Vagina (tissue), 2 donors: ENCODE measurements at regions not wholly inside any gene's neighbourhood (a gene's known extent, or its start where the extent isn't known, plus 50 kb on each side); places are given as distances from the start of the nearest gene placed in this dataset.

Source experiments
- DNase-seq, 2 donors: peaks; one replicate each; pipeline ENCODE4 v3.0.0-alpha.2; 2017; ENCODE audit errors: extremely low spot score in 2 of 2
- H3K27ac ChIP-seq: fragments of 200-600 bp; sonication (generic); one replicate; pipeline ENCODE4 v1.5.1; 2019
- H3K27me3 ChIP-seq: fragments of 200-600 bp; sonication (generic); one replicate; pipeline ENCODE4 v1.5.1; 2019
- H3K36me3 ChIP-seq, 2 donors: fragments of 200-600 bp; sonication (generic); one replicate each; pipeline ENCODE4 v1.5.1; 2017 to 2019
- H3K4me1 ChIP-seq: fragments of 200-600 bp; sonication (generic); one replicate; pipeline ENCODE4 v1.5.1; 2019
- H3K4me3 ChIP-seq, 2 donors: fragments of 200-600 bp; sonication (generic); 1 replicate in 1 of 2; 2 replicates in 1 of 2; pipeline ENCODE4 v1.5.1; 2016 to 2019
- H3K9me3 ChIP-seq: fragments of 200-600 bp; sonication (generic); one replicate; pipeline ENCODE4 v1.5.1; 2019
- POLR2A ChIP-seq, 2 donors: fragments of 450-650 bp; IDR thresholded peaks; one replicate each; pipeline ENCODE4 v1.6.1; 2017; ENCODE audit warnings: antibody characterized with exemption in 2 of 2, mild to moderate bottlenecking in 2 of 2, moderate library complexity in 2 of 2
- POLR2AphosphoS5 ChIP-seq, 2 donors: sonication (generic); formaldehyde crosslinking; IDR thresholded peaks; one replicate each; pipeline ENCODE4 v1.9.0; 2017; ENCODE audit warnings: antibody characterized with exemption in 2 of 2, mild to moderate bottlenecking in 2 of 2, low read depth in 1 of 2; ENCODE audit not compliant: insufficient read depth in 1 of 2
- intact Hi-C: fragments of 100-400 bp; cut with DNase I; formaldehyde crosslinking; loops from one replicate; pipeline ENCODE4 v1.15.1; 2023
- TF ChIP-seq, protein P1 (sequence below), 3 experiments: fragments of 450-650 bp in 2 of 3; fragments of 200-600 bp in 1 of 3; sonication (generic) in 1 of 3; IDR thresholded peaks; one replicate each; pipeline ENCODE4 v1.5.1; 2017 to 2019; ENCODE audit warnings: antibody characterized with exemption in 3 of 3, mild to moderate bottlenecking in 2 of 3, moderate library complexity in 2 of 3

GRCh38 chr5:6302684-6303083 lies 75.7 kb downstream of the MED10 start:
- H3K4me1 ChIP-seq: no peaks in the 10 kb centered on the region
- intact Hi-C loops: no loop called here
- DNase-seq: no peak

GRCh38 chr5:6302075-6302474 lies 76.3 kb downstream of the MED10 start:
- H3K36me3 ChIP-seq: no peaks in the 10 kb centered on the region
- intact Hi-C loops: no loop called here
- no peaks in the 10 kb centered on the region for H3K27me3 ChIP-seq
- no peaks in the 10 kb centered on the region for H3K9me3 ChIP-seq
- H3K4me3 ChIP-seq: no peak overlapping the region
- no peak overlapping the region for H3K27ac ChIP-seq
- no peaks in the 10 kb centered on the region for H3K4me1 ChIP-seq
- no peak for DNase-seq
- TF ChIP-seq POLR2A (IDR thresholded peaks at IDR 0.05) (no peak), POLR2AphosphoS5 (IDR thresholded peaks at IDR 0.05; ENCODE audit: insufficient read depth in 1 of 2, low read depth in 1 of 2) (no peak)
- TF ChIP-seq, protein P1, sequence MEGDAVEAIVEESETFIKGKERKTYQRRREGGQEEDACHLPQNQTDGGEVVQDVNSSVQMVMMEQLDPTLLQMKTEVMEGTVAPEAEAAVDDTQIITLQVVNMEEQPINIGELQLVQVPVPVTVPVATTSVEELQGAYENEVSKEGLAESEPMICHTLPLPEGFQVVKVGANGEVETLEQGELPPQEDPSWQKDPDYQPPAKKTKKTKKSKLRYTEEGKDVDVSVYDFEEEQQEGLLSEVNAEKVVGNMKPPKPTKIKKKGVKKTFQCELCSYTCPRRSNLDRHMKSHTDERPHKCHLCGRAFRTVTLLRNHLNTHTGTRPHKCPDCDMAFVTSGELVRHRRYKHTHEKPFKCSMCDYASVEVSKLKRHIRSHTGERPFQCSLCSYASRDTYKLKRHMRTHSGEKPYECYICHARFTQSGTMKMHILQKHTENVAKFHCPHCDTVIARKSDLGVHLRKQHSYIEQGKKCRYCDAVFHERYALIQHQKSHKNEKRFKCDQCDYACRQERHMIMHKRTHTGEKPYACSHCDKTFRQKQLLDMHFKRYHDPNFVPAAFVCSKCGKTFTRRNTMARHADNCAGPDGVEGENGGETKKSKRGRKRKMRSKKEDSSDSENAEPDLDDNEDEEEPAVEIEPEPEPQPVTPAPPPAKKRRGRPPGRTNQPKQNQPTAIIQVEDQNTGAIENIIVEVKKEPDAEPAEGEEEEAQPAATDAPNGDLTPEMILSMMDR (IDR thresholded peaks at IDR 0.05): no peak

More at GRCh38 chr5:6302684-6303083, 75.7 kb downstream of the MED10 start:
- no peaks in the 10 kb centered on the region for H3K9me3 ChIP-seq
- H3K4me3 ChIP-seq: no peak overlapping the region
- TF ChIP-seq POLR2A (IDR thresholded peaks at IDR 0.05): no peak
- TF ChIP-seq, protein P1 (IDR thresholded peaks at IDR 0.05): no peak
- TF ChIP-seq POLR2AphosphoS5 (IDR thresholded peaks at IDR 0.05; ENCODE audit: insufficient read depth in 1 of 2, low read depth in 1 of 2): no peak
- H3K27ac ChIP-seq: no peak overlapping the region
- H3K36me3 ChIP-seq: no peaks in the 10 kb centered on the region
- H3K27me3 ChIP-seq: no peaks in the 10 kb centered on the region

DNA sequence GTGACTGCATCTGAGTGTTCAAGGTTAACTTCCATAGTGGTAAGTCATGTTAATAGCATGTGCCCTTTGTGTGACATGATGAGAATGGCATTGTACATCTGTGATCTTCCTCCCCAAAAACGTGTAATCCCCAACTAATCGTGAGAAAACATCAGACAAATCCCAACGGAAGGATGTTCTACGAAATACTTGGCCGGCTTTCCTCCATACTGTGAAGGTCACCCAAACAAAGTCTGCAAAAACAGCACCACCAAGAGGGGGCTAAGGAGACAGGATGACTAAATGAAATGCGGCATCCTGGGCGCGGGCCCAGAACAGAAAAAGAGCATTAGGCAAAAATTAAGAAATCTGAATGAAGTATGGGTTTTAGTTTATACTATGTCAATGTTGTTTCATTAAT lies 81.8 kb downstream of the MED10 start:
- Histone ChIP-seq H3K36me3 (no peaks in the 10 kb centered on the region), H3K4me3 (no peak overlapping the region), H3K27me3 (no peaks in the 10 kb centered on the region), H3K4me1 (no peaks in the 10 kb centered on the region), H3K27ac (no peak overlapping the region), H3K9me3 (no peaks in the 10 kb centered on the region)
- DNase-seq: no peak
- intact Hi-C loops: no loop called here
- TF ChIP-seq POLR2A (IDR thresholded peaks at IDR 0.05) (no peak), POLR2AphosphoS5 (IDR thresholded peaks at IDR 0.05; ENCODE audit: insufficient read depth in 1 of 2, low read depth in 1 of 2) (no peak)
- TF ChIP-seq, protein P1 (IDR thresholded peaks at IDR 0.05): no peak

- Histone ChIP-seq H3K9me3 (no peaks in the 10 kb centered on the region), H3K4me3 (no peak overlapping the region), H3K4me1 (no peaks in the 10 kb centered on the region), H3K27me3 (no peaks in the 10 kb centered on the region), H3K36me3 (no peaks in the 10 kb centered on the region), H3K27ac (no peak overlapping the region)
- no peak for DNase-seq
- TF ChIP-seq POLR2AphosphoS5 (IDR thresholded peaks at IDR 0.05; ENCODE audit: insufficient read depth in 1 of 2, low read depth in 1 of 2) (no peak), POLR2A (IDR thresholded peaks at IDR 0.05) (no peak)
- TF ChIP-seq, protein P1 (IDR thresholded peaks at IDR 0.05): no peak
- intact Hi-C loops: no loop called here
Observed at GRCh38 chr5:6291961-6292360, 86.4 kb downstream of the MED10 start.

GRCh38 chr5:6289239-6289638 lies 89.1 kb downstream of the MED10 start:
- no peaks in the 10 kb centered on the region for H3K27me3 ChIP-seq
- H3K36me3 ChIP-seq: no peaks in the 10 kb centered on the region
- H3K9me3 ChIP-seq: no peaks in the 10 kb centered on the region
- DNase-seq: no peak
- no peaks in the 10 kb centered on the region for H3K4me1 ChIP-seq
- intact Hi-C loops: no loop called here
- no peak for TF ChIP-seq POLR2A (IDR thresholded peaks at IDR 0.05)
- no peak overlapping the region for H3K27ac ChIP-seq
- no peak overlapping the region for H3K4me3 ChIP-seq

GRCh38 chr5:6287176-6287575 lies 91.2 kb downstream of the MED10 start:
- intact Hi-C loops: no loop called here
- DNase-seq: no peak
- H3K27ac ChIP-seq: no peak overlapping the region
- no peaks in the 10 kb centered on the region for H3K27me3 ChIP-seq
- no peaks in the 10 kb centered on the region for H3K9me3 ChIP-seq
- TF ChIP-seq POLR2AphosphoS5 (IDR thresholded peaks at IDR 0.05; ENCODE audit: insufficient read depth in 1 of 2, low read depth in 1 of 2): no peak
- no peak for TF ChIP-seq POLR2A (IDR thresholded peaks at IDR 0.05)
- TF ChIP-seq, protein P1 (IDR thresholded peaks at IDR 0.05): no peak
- no peaks in the 10 kb centered on the region for H3K36me3 ChIP-seq
- no peak overlapping the region for H3K4me3 ChIP-seq
- H3K4me1 ChIP-seq: no peaks in the 10 kb centered on the region
